NCI-H2227 (cell line): ENCODE measurements at regions not wholly inside any gene's neighbourhood (a gene's known extent, or its start where the extent isn't known, plus 50 kb on each side); places are given as distances from the start of the nearest gene placed in this dataset.

Experiments
- DNase-seq: peaks from one replicate; lab custom pipeline; 2025; ENCODE audit not compliant: unreplicated experiment; lab: John Stamatoyannopoulos, UW

- DNase-seq, result no peak
These were observed 117.9 kb upstream of the HABP2 start for GRCh38 chr10:113434950-113435349.

GRCh38 chr10:113435881-113436280 lies 117.0 kb upstream of the HABP2 start:
- DNase-seq, result no peak

GRCh38 chr10:113436851-113437250 lies 116.0 kb upstream of the HABP2 start:
- no peak for DNase-seq

GRCh38 chr10:113438652-113439051 lies 114.2 kb upstream of the HABP2 start:
- DNase-seq, result no peak

- no peak for DNase-seq
These were observed 111.6 kb upstream of the HABP2 start for GRCh38 chr10:113441220-113441619.

- DNase-seq, result no peak
These were observed 111.1 kb upstream of the HABP2 start for GRCh38 chr10:113441686-113442270.

GRCh38 chr10:113442336-113442735 lies 110.5 kb upstream of the HABP2 start:
- DNase-seq, result no peak

GRCh38 chr10:113443141-113443925 lies 109.5 kb upstream of the HABP2 start:
- no peak for DNase-seq

- no peak for DNase-seq
These were observed 108.0 kb upstream of the HABP2 start for GRCh38 chr10:113444766-113445365.

GRCh38 chr10:113445736-113446135 lies 107.1 kb upstream of the HABP2 start:
- DNase-seq, result no peak

GRCh38 chr10:113446739-113447138 lies 106.1 kb upstream of the HABP2 start:
- no peak for DNase-seq

GRCh38 chr10:113447278-113447677 lies 105.6 kb upstream of the HABP2 start:
- no peak for DNase-seq

- no peak for DNase-seq
These were observed 103.7 kb upstream of the HABP2 start for GRCh38 chr10:113449006-113449695.

GRCh38 chr10:113450046-113450804 lies 102.6 kb upstream of the HABP2 start:
- DNase-seq, result no peak

- no peak for DNase-seq
These were observed 101.9 kb upstream of the HABP2 start for GRCh38 chr10:113450906-113451305.

- DNase-seq, result no peak
These were observed 100.6 kb upstream of the HABP2 start for GRCh38 chr10:113452146-113452845.

- DNase-seq, result no peak
These were observed 99.5 kb upstream of the HABP2 start for GRCh38 chr10:113453351-113453750.

GRCh38 chr10:113454341-113455061 lies 98.4 kb upstream of the HABP2 start:
- DNase-seq, result peak; percentile 36

- DNase-seq, result no peak
These were observed 96.9 kb upstream of the HABP2 start for GRCh38 chr10:113455947-113456346.

- no peak for DNase-seq
These were observed 96.1 kb upstream of the HABP2 start for GRCh38 chr10:113456741-113457140.
